ENCODE measurements at regions not wholly inside any gene's neighbourhood (a gene's known extent, or its start where the extent isn't known, plus 50 kb on each side); places are given as distances from the start of the nearest gene placed in this dataset.

GRCh38 chr6:27679308-27679963 lies 206.5 kb upstream of the ZNF184 start:
- ChIA-PET CTCF (no interaction called here), POLR2A (ENCODE audit: low non-redundant PET) (no interaction called here)
- no peak for TF ChIP-seq CTCF (conservative IDR thresholded peaks at IDR 0.05; ENCODE audit: low read depth)
- H3K27ac ChIP-seq: no peak overlapping the region
- DNase-seq (ENCODE audit: low spot score): no peak

GRCh38 chr6:27678469-27678868 lies 205.6 kb upstream of the ZNF184 start:
- TF ChIP-seq CTCF (conservative IDR thresholded peaks at IDR 0.05; ENCODE audit: low read depth): no peak
- no peak overlapping the region for H3K27ac ChIP-seq
- POLR2A ChIA-PET (ENCODE audit: low non-redundant PET): no interaction called here
- CTCF ChIA-PET: interaction anchor here (0.6 kb wide), 1 partner anchor 95 kb away, joined by 3 read pairs; no protein-coding TSS in a partner anchor
- DNase-seq (ENCODE audit: low spot score): no peak

GRCh38 chr6:27674882-27675281 lies 202.0 kb upstream of the ZNF184 start:
- no peak for TF ChIP-seq CTCF (conservative IDR thresholded peaks at IDR 0.05; ENCODE audit: low read depth)
- DNase-seq (ENCODE audit: low spot score): no peak
- no peak overlapping the region for H3K27ac ChIP-seq
- ChIA-PET CTCF (interaction anchor here (0.6 to 1.2 kb wide), 3 partner anchors 66 to 179 kb away, joined by 3 read pairs; no protein-coding TSS in a partner anchor), POLR2A (ENCODE audit: low non-redundant PET) (no interaction called here)

- POLR2A ChIA-PET (ENCODE audit: low non-redundant PET): interaction anchor here (0.5 kb wide), 1 partner anchor 17 kb away, joined by 3 read pairs; no protein-coding TSS in a partner anchor
- CTCF ChIA-PET: no interaction called here
- no peak for DNase-seq (ENCODE audit: low spot score)
- H3K27ac ChIP-seq: no peak overlapping the region
- TF ChIP-seq CTCF (conservative IDR thresholded peaks at IDR 0.05; ENCODE audit: low read depth): no peak
These were observed 199.4 kb upstream of the ZNF184 start for GRCh38 chr6:27672113-27672799.

- H3K27ac ChIP-seq: no peak overlapping the region
- CTCF ChIA-PET: interaction anchor here (0.5 to 0.7 kb wide), 2 partner anchors 17 to 481 kb away, joined by 3 read pairs; no protein-coding TSS in a partner anchor
- no peak for DNase-seq (ENCODE audit: low spot score)
- POLR2A ChIA-PET (ENCODE audit: low non-redundant PET): no interaction called here
- TF ChIP-seq CTCF (conservative IDR thresholded peaks at IDR 0.05; ENCODE audit: low read depth): no peak
These were observed 196.9 kb upstream of the ZNF184 start for GRCh38 chr6:27669624-27670301.

- DNase-seq (ENCODE audit: low spot score): no peak
- ChIA-PET POLR2A (ENCODE audit: low non-redundant PET) (no interaction called here), CTCF (interaction anchor here (0.7 kb wide), 1 partner anchor 190 kb away, joined by 3 read pairs; no protein-coding TSS in a partner anchor)
- TF ChIP-seq CTCF (conservative IDR thresholded peaks at IDR 0.05; ENCODE audit: low read depth): no peak
- no peak overlapping the region for H3K27ac ChIP-seq
These were observed 196.4 kb upstream of the ZNF184 start for GRCh38 chr6:27669295-27669623.

All from RWPE1 (cell line).